Right ventricle myocardium superior (tissue), 1 donor: ENCODE measurements at regions not wholly inside any gene's neighbourhood (a gene's known extent, or its start where the extent isn't known, plus 50 kb on each side); places are given as distances from the start of the nearest gene placed in this dataset.

ENCODE experiments used
- ATAC-seq: fragments of 200-7000 bp; cut with Tn5 transposase; one replicate; pipeline ENCODE4 v1.9.1; 2020; ENCODE audit warnings: mild to moderate bottlenecking; ENCODE audit not compliant: poor library complexity
- DNase-seq: peaks from one replicate; pipeline ENCODE4 v3.0.0-alpha.2; 2020
- intact Hi-C: fragments of 100-400 bp; cut with DNase I; formaldehyde crosslinking; loops from one replicate; pipeline ENCODE4 v1.11.2; 2022
- donor health status: DM: no; HTN: yes; CAD: no; lungs with severe emphysema.

- intact Hi-C loops, result no loop called here
- no peak for DNase-seq
- ATAC-seq, result no peak
Measured at GRCh38 chr2:163248376-163249253, 410.0 kb upstream of the KCNH7 start.

GRCh38 chr2:163247847-163248220, 409.3 kb upstream of the KCNH7 start:
- ATAC-seq (no peak), DNase-seq (no peak)
- intact Hi-C loops, result no loop called here

- intact Hi-C loops, result no loop called here
Measured at GRCh38 chr2:163247156-163247846, 408.7 kb upstream of the KCNH7 start.

GRCh38 chr2:163246135-163246534, 407.6 kb upstream of the KCNH7 start:
- no peak for DNase-seq
- intact Hi-C loops, result no loop called here
- ATAC-seq, result no peak

More at GRCh38 chr2:163247156-163247846, 408.7 kb upstream of the KCNH7 start:
- DNase-seq, result no peak
- no peak for ATAC-seq

- ATAC-seq (no peak), DNase-seq (no peak)
- intact Hi-C loops, result no loop called here
Measured at GRCh38 chr2:163236553-163236952, 398.0 kb upstream of the KCNH7 start.

GRCh38 chr2:163231666-163232065, 393.1 kb upstream of the KCNH7 start:
- no peak for ATAC-seq
- DNase-seq, result no peak
- intact Hi-C loops, result no loop called here

- intact Hi-C loops, result no loop called here
- no peak for ATAC-seq
- DNase-seq, result no peak
Measured at GRCh38 chr2:163213661-163214081, 375.1 kb upstream of the KCNH7 start.

- no peak for ATAC-seq
- intact Hi-C loops, result no loop called here
- no peak for DNase-seq
Measured at GRCh38 chr2:163210430-163210918, 371.9 kb upstream of the KCNH7 start.

GRCh38 chr2:163207693-163208370, 369.3 kb upstream of the KCNH7 start:
- ATAC-seq, result no peak
- intact Hi-C loops, result no loop called here
- DNase-seq, result no peak

- intact Hi-C loops, result no loop called here
- DNase-seq (no peak), ATAC-seq (no peak)
Measured at GRCh38 chr2:163205589-163206254, 367.2 kb upstream of the KCNH7 start.

GRCh38 chr2:163200741-163201140, 362.2 kb upstream of the KCNH7 start:
- intact Hi-C loops, result no loop called here
- no peak for ATAC-seq
- no peak for DNase-seq

- intact Hi-C loops, result no loop called here
- DNase-seq (no peak), ATAC-seq (no peak)
Measured at GRCh38 chr2:163198972-163199371, 360.4 kb upstream of the KCNH7 start.

- ATAC-seq (no peak), DNase-seq (no peak)
- intact Hi-C loops, result no loop called here
Measured at GRCh38 chr2:163198007-163198406, 359.4 kb upstream of the KCNH7 start.

GRCh38 chr2:163191372-163191771, 352.8 kb upstream of the KCNH7 start:
- intact Hi-C loops, result no loop called here
- ATAC-seq (no peak), DNase-seq (no peak)

GRCh38 chr2:163187995-163188655, 349.6 kb upstream of the KCNH7 start:
- ATAC-seq (no peak), DNase-seq (no peak)
- intact Hi-C loops, result loop anchor here (10.0 kb wide), 1 partner anchor 1247 kb away; no protein-coding TSS in a partner anchor

- DNase-seq, result no peak
- no peak for ATAC-seq
- intact Hi-C loops, result loop anchor here (10.0 kb wide), 1 partner anchor 1248 kb away; no protein-coding TSS in a partner anchor
Measured at GRCh38 chr2:163187119-163187518, 348.6 kb upstream of the KCNH7 start.

- no peak for ATAC-seq
- intact Hi-C loops, result loop anchor here (10.0 kb wide), 1 partner anchor 1250 kb away; no protein-coding TSS in a partner anchor
Measured at GRCh38 chr2:163185160-163185559, 346.6 kb upstream of the KCNH7 start.

GRCh38 chr2:163182764-163183354, 344.3 kb upstream of the KCNH7 start:
- ATAC-seq (no peak), DNase-seq (no peak)
- intact Hi-C loops, result loop anchor here (10.0 kb wide), 1 partner anchor 1252 kb away; no protein-coding TSS in a partner anchor

More at GRCh38 chr2:163185160-163185559, 346.6 kb upstream of the KCNH7 start:
- DNase-seq, result no peak
